ENCODE measurements at regions not wholly inside any gene's neighbourhood (a gene's known extent, or its start where the extent isn't known, plus 50 kb on each side); places are given as distances from the start of the nearest gene placed in this dataset.

DNA sequence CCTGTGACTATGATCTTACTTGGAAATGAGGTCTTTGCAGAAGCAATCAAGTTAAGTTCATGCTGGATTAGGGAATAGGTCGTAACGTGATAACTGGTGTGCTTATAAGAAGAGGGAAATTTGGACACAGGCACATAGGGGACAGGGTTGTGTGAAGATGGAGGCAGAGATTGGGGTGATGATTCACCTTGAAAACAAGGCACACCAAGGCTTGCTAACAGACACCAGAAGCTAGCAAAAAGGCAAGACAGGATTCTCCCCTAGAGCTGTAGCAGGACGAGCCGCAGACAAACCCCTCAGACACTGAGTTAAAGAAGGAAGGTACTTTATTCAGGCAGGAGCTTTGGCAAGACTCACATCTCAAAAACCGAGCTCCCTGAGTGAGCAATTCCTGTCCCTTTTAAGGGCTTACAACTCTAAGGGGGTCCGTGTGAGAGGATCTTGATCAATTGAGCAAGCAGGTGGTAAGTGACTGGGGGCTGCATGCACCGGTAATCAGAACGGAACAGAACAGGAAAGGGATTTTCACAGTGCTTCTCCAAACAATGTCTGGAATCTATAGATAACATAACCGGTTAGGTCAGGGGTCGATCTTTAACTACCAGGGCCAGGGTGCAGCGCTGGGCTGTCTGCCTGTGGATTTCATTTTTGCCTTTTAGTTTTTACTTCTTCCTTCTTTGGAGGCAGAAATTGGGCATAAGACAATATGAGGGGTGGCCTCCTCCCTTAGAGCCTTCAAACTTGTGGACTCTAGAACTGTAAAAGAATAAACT is 57.5 kb upstream of the S1PR3 start:
- Mint-ChIP-seq H3K27ac (ENCODE audit: unreplicated experiment) (no peak overlapping the region), H3K9me3 (ENCODE audit: unreplicated experiment) (no peaks in the 10 kb centered on the region), H3K4me1 (ENCODE audit: low read depth, unreplicated experiment) (no peaks in the 10 kb centered on the region), H3K36me3 (ENCODE audit: low read depth, unreplicated experiment) (no peaks in the 10 kb centered on the region), H3K4me3 (ENCODE audit: unreplicated experiment) (no peak overlapping the region), H3K27me3 (ENCODE audit: low read depth, unreplicated experiment) (no peaks in the 10 kb centered on the region)
- no peak overlapping the region for H2AFZ ChIP-seq (ENCODE audit: low read depth, low read length)
- FAIRE-seq (no peak), DNase-seq (ENCODE audit: low read depth) (no peak)
- no peak overlapping the region for H3K4me2 ChIP-seq (ENCODE audit: low read length)
- no peak overlapping the region for H3K9ac ChIP-seq (ENCODE audit: low read length)
- no peaks in the 10 kb centered on the region for H3K4me1 ChIP-seq (ENCODE audit: insufficient read depth, low read length)
- H3K9me3 ChIP-seq (ENCODE audit: insufficient read depth, low read depth, low read length), result no peaks in the 10 kb centered on the region
- no peak overlapping the region for H3K27ac ChIP-seq (ENCODE audit: low read depth, low read length)
- H4K20me1 ChIP-seq (ENCODE audit: insufficient read depth, low read length), result no peaks in the 10 kb centered on the region
- no peaks in the 10 kb centered on the region for H3K27me3 ChIP-seq (ENCODE audit: insufficient read depth, low read length)
- no peaks in the 10 kb centered on the region for H3K36me3 ChIP-seq (ENCODE audit: insufficient read depth, low read length)
- no peaks in the 10 kb centered on the region for H3K79me2 ChIP-seq (ENCODE audit: insufficient read depth, low read length)
- no peak overlapping the region for H3K4me3 ChIP-seq (ENCODE audit: insufficient read depth, low read depth, low read length)
- TF ChIP-seq CTCF (IDR thresholded peaks at IDR 0.05; ENCODE audit: insufficient read depth, low read depth, low read length), result no peak
- TF ChIP-seq EZH2 (IDR thresholded peaks at IDR 0.05; ENCODE audit: insufficient read depth, low read length), result no peak

- TF ChIP-seq EZH2 (IDR thresholded peaks at IDR 0.05; ENCODE audit: insufficient read depth, low read length), result no peak
- TF ChIP-seq CTCF (IDR thresholded peaks at IDR 0.05; ENCODE audit: insufficient read depth, low read depth, low read length), result no peak
- H3K9me3 Mint-ChIP-seq (ENCODE audit: unreplicated experiment), result no peaks in the 10 kb centered on the region
- Histone ChIP-seq H4K20me1 (ENCODE audit: insufficient read depth, low read length) (no peaks in the 10 kb centered on the region), H3K4me3 (ENCODE audit: insufficient read depth, low read depth, low read length) (no peak overlapping the region), H3K4me2 (ENCODE audit: low read length) (no peak overlapping the region), H3K27me3 (ENCODE audit: insufficient read depth, low read length) (no peaks in the 10 kb centered on the region), H3K79me2 (ENCODE audit: insufficient read depth, low read length) (no peaks in the 10 kb centered on the region), H3K9ac (ENCODE audit: low read length) (no peak overlapping the region), H3K9me3 (ENCODE audit: insufficient read depth, low read depth, low read length) (no peaks in the 10 kb centered on the region), H3K27ac (ENCODE audit: low read depth, low read length) (no peak overlapping the region), H3K4me1 (ENCODE audit: insufficient read depth, low read length) (no peaks in the 10 kb centered on the region), H3K36me3 (ENCODE audit: insufficient read depth, low read length) (no peaks in the 10 kb centered on the region), H2AFZ (ENCODE audit: low read depth, low read length) (no peak overlapping the region)
- DNase-seq (ENCODE audit: low read depth), result no peak
- no peak overlapping the region for H3K27ac Mint-ChIP-seq (ENCODE audit: unreplicated experiment)
- H3K27me3 Mint-ChIP-seq (ENCODE audit: low read depth, unreplicated experiment), result no peaks in the 10 kb centered on the region
- no peaks in the 10 kb centered on the region for H3K4me1 Mint-ChIP-seq (ENCODE audit: low read depth, unreplicated experiment)
- FAIRE-seq, result no peak
- H3K36me3 Mint-ChIP-seq (ENCODE audit: low read depth, unreplicated experiment), result no peaks in the 10 kb centered on the region
- no peak overlapping the region for H3K4me3 Mint-ChIP-seq (ENCODE audit: unreplicated experiment)
These were observed 56.3 kb upstream of the S1PR3 start for GRCh38 chr9:88934876-88935535.

DNA sequence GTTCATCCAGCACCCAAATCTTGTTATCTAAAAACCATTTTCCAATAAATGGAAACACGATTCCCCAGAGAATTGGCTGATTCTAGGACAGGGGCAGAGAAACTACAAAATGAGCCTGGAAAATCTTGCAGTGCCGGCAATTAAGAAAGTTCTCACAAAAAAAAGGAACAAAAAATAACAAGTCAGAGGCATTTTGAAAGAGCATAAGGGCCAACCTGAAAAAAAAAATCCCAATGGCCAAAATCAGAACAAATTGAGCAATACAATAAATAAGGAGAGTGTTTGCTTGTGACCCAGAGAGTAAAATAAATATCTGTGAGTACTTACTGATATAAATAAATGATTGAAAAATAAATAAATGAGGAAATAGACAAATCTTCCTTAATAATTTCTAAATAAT is 55.1 kb upstream of the S1PR3 start:
- Mint-ChIP-seq H3K36me3 (ENCODE audit: low read depth, unreplicated experiment) (no peaks in the 10 kb centered on the region), H3K4me3 (ENCODE audit: unreplicated experiment) (no peak overlapping the region), H3K27ac (ENCODE audit: unreplicated experiment) (no peak overlapping the region), H3K27me3 (ENCODE audit: low read depth, unreplicated experiment) (no peaks in the 10 kb centered on the region), H3K4me1 (ENCODE audit: low read depth, unreplicated experiment) (no peaks in the 10 kb centered on the region), H3K9me3 (ENCODE audit: unreplicated experiment) (no peaks in the 10 kb centered on the region)
- H3K27ac ChIP-seq (ENCODE audit: low read depth, low read length), result no peak overlapping the region
- no peaks in the 10 kb centered on the region for H3K36me3 ChIP-seq (ENCODE audit: insufficient read depth, low read length)
- FAIRE-seq, result no peak
- TF ChIP-seq CTCF (IDR thresholded peaks at IDR 0.05; ENCODE audit: insufficient read depth, low read depth, low read length) (no peak), EZH2 (IDR thresholded peaks at IDR 0.05; ENCODE audit: insufficient read depth, low read length) (no peak)
- no peaks in the 10 kb centered on the region for H3K4me1 ChIP-seq (ENCODE audit: insufficient read depth, low read length)
- H3K4me3 ChIP-seq (ENCODE audit: insufficient read depth, low read depth, low read length), result no peak overlapping the region
- H3K27me3 ChIP-seq (ENCODE audit: insufficient read depth, low read length), result no peaks in the 10 kb centered on the region
- DNase-seq (ENCODE audit: low read depth), result no peak
- no peaks in the 10 kb centered on the region for H3K9me3 ChIP-seq (ENCODE audit: insufficient read depth, low read depth, low read length)
- H2AFZ ChIP-seq (ENCODE audit: low read depth, low read length), result no peak overlapping the region
- no peak overlapping the region for H3K4me2 ChIP-seq (ENCODE audit: low read length)
- no peak overlapping the region for H3K9ac ChIP-seq (ENCODE audit: low read length)
- no peaks in the 10 kb centered on the region for H4K20me1 ChIP-seq (ENCODE audit: insufficient read depth, low read length)
- H3K79me2 ChIP-seq (ENCODE audit: insufficient read depth, low read length), result no peaks in the 10 kb centered on the region

Measured in astrocyte (in vitro differentiated cells and primary cell).